ENCODE measurements at regions not wholly inside any gene's neighbourhood (a gene's known extent, or its start where the extent isn't known, plus 50 kb on each side); places are given as distances from the start of the nearest gene placed in this dataset.
A peak's percentile ranks its signal among the peaks of the same experiment; 100 is the strongest.
"Not testable (repeated sequence)": the region's sequence is repeated elsewhere in the genome, so short reads cannot be mapped to it uniquely, and the experiment has no call there.

DNA sequence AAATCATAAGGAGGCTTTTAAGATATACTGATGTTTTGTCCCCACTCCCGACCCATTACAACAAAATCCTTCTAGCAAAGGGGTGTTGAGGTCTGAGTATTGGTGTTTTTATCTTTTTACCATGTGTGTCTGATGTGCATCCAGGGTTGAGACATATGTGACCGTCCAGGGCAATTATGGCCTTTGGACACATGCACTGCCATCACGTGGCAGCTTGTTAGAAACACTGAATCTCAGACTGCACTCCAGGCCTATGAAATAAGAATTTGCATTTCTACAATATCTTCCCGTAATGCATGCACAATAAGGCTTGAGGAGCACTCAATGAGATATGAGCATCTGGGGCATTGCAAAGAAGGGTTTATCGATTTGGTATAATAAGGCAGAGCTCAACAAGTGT lies 235.1 kb upstream of the ZNF804A start:
- no peak for DNase-seq

DNA sequence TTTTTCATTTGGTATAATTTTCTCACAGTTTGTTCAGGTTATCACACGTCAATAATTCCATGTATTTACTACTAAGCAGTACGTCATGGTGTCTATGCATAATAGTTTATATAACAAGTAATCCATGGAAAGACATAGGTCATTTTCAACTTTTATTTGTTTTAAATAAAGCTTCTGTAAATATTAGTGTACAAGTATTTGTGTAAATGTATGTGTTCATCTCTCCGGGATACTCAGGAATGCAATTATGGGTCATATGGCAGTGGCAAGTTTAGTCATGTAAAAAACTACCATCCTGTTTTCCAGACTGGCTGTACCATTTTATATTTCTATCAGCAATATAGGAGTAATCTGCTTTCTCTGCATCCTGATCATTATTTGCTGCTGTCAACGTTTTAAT lies 231.1 kb upstream of the ZNF804A start:
- DNase-seq, result no peak

DNA sequence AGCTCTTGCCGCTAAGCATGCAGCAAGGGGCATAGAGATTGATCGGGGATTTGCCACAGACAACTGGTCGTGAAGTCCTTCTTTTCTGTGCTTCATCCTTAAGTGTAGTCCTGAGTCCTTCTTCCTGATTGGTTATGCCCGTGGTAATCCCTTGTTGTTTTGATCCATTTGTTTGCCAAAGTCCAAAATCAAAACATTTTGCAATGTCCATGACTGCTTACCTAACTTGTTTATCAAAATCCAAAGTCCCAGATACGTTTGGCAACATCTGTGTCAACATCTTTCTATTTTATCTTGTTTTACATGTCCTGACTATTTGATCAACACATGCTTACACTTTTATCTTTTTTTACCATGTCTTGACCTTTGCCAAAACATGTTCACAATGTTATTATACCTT lies 229.0 kb upstream of the ZNF804A start:
- DNase-seq, result no peak

DNA sequence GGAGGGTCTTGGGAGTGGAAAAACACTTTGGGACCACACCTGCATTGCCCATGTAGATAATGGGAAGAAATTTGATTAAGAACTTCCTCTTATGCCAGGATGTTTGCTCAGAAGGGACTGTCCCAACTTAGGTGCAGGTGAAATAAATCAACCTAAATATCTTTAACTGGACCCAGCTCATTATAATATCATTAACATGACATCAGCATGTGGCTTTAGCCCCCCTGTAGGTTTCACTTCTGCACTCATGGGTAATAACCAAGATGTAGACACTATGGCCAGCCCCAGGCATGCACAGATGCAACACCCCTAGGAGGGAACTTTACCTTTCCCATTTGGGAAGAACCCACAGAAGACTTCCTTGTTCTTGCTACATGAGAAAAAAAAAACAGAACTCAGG lies 227.4 kb upstream of the ZNF804A start:
- DNase-seq, result no peak

DNA sequence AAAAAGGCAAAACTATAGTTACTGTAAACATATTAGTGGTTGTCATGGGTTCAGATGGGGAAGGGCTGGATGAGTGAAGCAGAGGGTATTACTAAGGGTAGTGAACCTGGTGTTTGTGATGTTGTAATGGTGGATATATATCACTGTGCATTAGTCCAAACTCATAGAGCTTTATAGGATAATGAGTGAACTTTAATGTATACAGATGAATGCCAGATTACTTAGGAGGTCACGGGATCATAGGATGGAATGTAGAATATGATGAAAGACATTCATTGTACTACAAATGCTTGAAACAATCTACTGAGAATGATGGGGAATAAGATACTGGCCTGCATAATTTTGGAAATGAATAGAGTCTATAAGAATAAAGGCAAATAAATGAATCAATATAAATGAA lies 226.7 kb upstream of the ZNF804A start:
- DNase-seq, result no peak

DNA sequence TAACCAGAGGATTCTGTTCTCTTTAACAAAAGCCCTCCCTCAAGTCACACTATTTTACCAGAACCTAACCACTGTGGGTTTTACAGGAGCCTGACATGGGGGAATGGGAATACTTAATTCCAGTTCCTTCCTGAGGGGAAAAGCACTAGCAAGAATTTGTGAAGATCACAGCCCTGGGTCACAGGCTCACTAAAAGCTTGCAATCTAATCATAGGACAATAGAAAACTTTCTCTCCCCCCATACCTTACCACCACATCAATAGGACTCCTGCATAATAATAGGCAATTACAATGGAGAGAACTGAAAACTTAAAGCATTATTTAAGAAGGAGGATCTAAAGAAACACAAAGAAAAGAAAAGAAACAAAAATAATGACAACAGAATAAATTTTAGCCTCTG lies 225.8 kb upstream of the ZNF804A start:
- DNase-seq, result no peak

DNA sequence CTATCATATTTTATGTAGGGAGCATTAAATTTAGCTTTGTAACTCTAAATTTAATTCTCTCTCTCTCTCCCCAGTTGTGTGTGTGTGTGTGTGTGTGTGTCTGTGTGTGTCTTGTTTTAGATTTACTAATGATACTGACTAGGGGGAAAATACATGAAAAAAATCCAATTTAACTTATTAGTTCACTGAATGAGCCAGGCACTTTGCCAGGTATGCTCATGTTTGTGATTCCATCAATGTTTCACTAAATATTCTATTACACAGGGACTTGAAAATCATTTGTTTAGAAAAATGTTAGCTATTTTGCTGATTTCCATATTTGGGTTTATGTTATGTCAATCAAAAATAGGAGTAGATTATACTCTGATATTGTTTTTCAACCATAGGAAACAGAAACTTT lies 203.7 kb upstream of the ZNF804A start:
- DNase-seq, result no peak

DNA sequence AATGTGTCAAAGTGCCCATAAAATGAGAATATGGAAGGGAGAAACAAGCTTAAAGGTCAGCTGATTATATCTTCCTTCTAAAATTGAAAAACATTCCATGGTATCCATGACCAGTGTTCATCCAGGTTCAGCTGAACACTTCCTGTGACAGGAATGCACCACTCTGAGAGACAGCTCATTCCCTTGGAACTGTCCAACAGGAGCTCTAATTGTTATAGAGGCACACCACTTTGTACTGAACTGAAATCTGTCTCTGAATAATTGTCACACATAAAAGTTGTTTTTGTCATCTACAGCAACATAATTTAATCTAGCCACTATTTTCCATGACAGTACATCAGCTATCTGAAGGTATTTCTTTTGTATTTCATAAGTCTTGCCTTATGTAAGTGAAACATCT lies 195.9 kb upstream of the ZNF804A start:
- no peak for DNase-seq

DNA sequence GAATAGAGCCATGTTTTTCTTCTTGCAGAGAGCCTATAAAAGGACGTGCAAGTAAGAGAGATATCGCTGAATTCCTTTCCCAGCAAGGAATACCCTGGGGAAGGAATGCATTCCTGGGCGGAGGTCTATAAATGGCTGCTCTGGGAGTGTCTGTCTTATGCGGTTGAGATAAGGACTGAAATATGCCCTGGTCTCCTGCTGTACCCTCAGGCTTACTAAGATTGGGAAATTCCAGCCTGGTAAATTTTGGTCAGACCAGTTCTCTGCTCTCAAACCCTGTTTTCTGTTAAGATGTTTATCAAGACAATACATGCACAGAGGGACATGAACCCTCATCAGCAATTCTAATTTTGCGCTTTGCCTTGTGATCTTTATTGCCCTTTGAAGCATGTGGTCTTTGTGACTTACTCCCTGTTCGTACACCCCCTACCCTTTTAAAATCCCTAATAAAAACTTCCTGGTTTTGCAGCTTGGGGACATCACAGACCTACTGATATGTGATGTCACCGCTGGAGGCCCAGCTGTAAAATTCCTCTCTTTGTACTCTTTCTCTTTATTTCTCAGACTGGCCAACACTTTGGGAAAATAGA lies 191.2 kb upstream of the ZNF804A start:
- DNase-seq, result not testable (repeated sequence)

DNA sequence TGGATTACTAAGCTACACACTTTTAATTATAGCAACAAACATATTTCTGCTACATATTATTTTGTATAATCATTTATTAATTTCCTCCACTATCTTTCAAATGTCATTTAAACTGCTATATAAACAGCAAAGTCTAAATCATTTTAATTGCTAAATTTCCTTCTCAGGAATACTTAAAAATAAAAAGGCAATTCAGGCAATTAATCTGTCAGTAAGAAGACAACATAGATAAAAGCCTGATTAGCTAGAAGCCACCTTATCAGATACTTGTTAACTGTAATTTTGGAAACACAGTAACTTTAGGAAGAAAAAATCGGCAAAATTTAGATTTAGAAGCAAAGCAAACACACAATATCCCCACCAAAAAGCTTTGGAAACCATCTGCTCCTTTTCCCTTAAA lies 188.2 kb upstream of the ZNF804A start:
- DNase-seq, result no peak

DNA sequence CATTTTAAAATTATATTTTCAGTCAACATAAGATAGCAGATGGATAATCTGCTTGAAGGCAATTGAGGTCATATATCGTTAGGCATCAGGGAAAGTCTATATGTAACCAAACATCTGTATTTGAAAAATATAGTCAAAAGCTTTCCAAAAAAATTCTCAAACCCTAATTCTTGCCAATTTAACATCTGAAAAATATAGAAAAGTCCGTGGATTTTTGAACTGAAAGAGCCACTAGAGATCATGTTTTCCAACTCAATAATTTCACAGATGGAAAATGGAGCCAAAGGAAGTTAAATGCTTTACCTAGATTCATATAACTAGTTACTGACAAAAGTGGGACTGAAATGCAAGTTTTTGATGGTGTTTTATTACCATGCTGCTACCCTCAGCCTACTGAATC lies 185.1 kb upstream of the ZNF804A start:
- no peak for DNase-seq

DNA sequence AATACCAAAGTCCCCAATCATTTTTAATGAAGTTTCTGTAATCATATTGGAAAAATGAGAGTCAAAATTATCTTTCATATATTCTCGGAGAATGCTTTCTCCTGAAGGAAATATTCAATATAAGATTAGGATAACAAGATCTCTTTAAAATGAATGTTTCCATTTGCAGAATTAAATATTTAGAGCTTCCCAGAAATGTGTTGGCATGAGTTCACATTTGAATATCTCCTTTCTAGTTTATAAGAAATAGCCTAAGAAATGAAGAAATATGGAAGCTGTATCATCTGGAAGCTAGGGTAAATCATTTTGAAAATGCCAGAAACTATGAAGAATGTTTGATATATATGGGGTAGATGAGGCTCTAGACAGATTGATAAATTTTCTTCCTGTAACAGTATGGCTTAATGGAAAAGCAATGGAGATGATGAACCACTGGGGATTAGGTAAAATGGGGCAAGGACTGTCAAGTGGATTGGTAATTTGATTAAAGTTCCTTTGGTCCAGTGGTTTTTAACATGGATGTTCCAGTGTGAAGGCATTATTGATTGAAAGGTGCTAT lies 184.6 kb upstream of the ZNF804A start:
- DNase-seq, result no peak

DNA sequence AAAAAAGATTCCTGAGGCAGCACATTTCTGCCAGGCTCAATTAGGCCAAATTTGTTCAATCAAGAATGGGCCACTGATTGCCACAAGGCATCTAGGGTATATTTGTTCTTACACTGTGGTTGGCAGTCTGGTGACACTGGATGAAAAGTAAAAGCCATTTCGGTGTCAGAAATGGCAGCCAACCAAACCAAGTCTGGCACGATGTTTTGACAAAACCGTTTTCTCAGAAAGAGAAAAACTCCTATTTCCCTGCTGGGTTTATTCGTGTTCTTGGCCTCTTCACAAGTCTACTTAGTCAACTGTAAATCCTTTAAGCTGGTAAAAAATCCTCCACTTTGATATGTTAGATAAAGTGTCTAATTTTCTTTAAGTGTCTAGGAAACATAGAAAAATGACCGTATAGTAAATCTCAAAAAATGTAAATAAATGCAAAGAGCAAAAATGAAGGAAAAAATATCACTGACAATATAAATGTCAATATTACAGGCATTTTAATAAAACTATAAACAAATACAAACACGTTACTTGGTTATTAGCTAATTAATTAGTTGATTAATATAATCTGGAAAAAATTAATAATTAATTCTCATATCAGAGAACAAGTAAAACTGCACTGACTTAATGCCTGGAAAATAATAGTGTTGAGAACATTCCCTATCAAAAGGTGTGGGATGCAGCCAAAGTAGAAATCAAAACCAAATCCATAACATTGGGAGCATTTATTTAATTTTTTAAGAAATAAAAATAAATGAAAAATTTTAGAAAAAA lies 182.0 kb upstream of the ZNF804A start:
- no peak for DNase-seq

DNA sequence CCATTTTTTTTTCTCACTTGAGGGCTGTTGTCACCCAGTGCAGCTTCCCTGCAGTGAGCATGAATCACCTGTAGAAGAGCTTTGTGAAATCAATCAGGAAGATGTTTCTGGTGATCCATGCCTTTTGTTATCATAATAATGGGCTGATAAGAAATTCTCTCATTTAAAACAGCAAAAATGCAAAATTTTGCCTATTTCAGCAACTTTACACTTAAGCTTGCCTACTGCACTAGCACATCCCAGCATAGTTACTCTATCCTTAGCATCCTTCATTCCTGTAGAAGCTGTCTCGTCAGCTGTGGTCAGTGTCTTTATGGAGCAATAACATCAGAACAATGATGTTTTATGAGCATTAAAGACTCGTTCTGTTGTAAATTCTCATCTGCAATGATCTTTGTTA lies 178.6 kb upstream of the ZNF804A start:
- DNase-seq, result no peak

DNA sequence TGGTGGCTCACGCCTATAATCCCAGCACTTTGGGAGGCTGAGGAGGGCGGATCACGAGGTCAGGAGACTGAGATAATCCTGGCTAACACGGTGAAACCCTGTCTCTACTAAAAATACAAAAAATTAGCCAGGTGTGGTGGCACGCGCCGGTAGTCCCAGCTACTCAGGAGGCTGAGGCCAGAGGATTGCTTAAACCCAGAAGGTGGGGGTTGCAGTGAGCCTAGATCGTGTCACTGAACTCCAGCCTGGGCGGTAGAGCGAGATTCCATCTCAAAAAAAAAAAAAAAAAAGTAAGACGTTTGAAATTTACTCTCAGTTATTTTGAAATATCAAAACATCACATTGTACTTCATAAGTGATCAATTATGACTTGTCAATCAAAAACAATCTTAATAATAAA lies 176.9 kb upstream of the ZNF804A start:
- DNase-seq, result not testable (repeated sequence)

DNA sequence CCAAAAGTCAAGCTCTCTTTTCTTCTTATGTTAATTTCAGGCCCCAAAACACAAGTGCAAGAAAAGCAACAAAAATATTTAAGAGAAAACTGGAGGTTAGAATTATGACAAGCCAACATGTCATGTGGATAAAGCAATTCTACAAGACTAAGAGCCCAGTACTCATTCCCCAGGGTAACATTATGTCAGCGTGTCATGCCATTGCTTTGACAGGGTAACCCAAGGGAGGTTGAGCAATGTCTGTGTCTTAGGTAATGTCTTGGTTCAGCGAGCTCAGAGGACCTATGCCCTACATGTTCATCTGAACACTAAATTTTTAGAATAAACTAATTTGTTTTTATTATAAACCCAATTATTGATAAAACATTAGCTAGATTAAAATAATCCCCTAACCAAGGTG lies 173.2 kb upstream of the ZNF804A start:
- DNase-seq, result peak; percentile 39

DNA sequence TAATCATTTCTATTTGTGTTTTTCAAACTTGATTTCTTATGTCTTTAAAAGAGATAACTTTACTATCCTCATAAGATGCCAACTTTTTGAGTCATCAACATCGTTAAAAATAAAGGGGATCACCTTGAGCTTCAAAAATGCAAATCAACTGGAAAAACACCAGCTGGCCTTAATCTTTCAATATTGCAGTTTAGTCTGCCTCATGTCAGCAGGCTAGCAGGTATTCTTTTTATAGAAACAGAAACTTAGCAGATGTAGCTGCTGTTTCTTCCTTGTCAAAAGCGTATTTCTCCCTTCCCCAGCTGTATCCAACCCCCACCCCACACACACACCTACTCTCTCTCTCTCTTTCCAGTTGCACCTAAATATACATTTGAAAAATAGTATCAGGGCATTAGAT lies 154.1 kb upstream of the ZNF804A start:
- DNase-seq, result no peak

DNA sequence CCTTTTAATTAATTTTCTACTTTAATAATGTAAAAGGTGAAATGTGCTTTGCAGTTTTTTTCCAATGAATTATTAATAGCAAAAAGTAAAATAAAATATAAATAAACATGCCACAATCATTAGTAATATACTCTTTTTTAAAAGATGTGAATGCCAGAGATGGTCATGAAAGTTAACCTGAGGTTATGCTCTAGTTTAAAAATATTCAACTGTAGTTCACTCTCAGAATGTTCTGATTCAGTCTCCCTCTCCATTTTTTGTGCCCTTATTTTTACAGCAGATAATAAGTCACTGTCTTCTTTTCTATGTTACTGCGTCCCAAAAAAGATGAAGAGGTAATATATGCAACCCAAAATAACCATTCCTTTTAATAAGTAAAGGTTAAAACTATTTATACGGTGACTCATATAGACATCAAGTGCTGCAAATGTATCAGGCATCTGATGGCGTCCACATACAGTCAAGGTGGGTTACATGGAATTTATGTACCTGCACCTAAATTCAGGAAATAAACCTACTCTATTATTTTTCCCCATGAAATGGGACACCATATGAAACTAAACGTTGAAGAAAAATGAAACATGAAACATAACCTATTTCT lies 153.6 kb upstream of the ZNF804A start:
- no peak for DNase-seq

DNA sequence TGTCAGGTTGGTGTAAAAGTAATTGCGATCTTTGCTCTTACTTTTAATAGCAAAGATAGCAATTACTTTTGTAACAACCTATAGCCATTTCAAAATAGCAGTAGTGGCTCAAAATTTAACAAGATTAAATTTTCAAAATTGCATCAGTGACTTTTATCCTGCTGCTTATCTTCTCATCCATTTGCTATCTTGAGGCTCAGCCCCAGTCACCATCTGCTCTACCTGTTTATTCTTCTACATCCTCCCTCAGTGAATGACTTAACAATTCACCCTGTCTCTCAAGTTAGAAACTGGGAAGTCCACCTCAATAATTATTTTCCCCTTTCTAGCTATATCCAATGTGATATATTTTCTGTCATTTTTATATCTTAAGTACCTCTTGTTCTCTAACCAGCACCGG lies 148.6 kb upstream of the ZNF804A start:
- DNase-seq, result no peak

DNA sequence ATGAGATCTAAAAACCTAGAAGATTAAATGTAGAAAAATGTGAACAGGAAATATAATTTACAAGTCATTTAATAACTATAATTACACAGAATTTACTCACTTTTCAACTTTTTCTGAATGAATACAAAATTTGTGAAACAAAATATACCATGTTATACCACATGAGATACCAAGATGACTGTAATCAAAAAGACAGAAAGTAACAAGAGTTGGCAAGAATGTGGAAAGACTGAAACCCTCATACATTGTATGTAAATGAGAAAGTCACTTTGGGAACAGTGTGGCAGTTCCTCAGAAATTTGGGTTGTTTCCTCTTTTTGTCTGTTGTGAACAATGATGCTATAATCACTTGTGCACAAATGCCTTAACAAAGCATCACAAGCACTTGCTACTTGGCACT lies 145.4 kb upstream of the ZNF804A start:
- DNase-seq, result no peak

DNA sequence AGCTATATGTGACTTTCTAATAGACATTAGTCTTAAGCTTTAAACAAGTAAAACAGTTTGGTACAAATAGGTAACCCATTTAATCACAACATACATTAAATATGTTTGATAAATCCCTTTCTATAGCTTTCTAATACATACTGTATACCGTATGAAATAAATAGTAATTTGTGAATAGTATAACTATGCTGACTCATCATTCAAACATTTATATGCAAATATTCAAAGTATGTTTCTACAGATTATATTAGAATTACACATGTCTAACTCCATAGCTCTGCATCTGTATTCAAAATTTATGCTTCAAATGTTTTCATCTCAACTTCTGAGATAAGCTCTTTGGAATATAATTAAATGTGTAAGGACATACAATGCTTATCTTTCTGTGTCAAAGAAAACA lies 142.7 kb upstream of the ZNF804A start:
- DNase-seq, result no peak

DNA sequence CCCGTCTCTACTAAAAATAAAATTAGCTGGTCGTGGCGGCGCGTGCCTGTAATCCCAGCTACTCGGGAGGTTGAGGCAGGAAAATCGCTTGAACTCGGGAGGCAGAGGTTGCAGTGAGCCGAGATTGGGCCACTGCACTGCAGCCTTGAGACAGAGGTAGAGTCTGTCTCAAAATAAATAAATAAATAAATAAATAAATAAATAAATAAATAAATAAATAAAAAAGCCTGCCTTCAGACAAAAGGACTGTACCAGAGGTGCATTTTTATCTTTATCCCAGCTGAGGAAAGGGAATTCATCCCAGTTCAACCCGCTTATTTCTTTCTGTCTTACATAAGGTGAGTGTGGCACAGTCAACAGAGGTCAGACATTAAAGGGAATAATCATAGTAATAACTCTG lies 141.6 kb upstream of the ZNF804A start:
- not testable (repeated sequence) for DNase-seq

DNA sequence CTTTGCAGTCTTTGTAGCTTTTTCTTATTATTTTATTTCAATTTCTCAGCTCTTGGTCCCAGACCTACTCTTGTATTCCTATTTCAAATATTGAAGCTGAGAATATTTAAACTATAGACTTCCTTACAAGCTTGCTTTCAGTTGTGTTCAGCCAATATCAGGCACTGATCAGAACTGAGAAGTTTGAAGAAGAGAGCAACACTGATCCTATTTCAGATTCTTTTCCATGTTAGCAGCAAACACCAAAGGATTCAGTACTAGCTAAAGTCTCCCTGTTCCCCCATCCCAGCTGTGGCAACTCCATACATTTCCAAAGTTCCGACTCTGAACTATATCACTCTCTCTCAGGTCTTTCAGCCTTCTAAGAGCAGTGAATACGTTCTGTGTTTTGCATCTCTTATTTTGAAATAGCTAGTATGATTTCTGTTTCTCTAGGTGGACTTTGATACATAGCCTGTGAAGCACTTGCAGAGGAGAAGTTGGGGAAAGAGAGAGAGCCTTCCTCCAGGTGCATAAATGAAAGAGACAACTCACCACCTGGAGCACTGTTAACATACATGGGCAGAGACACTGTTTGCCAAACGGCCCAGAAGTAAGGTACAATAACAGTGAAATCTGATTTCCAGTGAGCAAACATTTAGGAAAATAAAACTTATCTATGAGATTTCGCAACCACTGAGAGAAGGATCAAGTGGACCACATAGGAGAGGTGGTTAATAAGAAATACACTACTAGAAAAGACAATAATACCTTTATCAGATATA lies 135.0 kb upstream of the ZNF804A start:
- no peak for DNase-seq

DNA sequence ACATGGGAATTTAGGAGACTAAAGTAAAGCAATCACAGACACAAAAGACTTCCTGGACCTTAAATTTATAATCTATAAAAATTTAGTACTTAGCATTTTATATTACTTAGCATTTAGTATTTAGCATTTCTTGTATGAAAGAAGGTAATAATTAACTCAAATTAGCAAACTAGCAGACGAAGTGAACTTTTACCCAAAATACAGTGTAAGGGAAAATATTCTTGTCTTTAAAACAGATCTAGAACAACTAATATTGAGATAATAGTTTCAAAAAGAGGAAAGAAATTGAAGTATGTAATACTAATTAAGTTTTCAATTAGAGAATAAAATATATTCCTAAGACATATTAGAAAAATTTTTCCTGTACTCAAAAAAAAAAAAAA lies 134.5 kb upstream of the ZNF804A start:
- DNase-seq, result no peak
